ENCODE measurements at regions not wholly inside any gene's neighbourhood (a gene's known extent, or its start where the extent isn't known, plus 50 kb on each side); places are given as distances from the start of the nearest gene placed in this dataset.

GRCh38 chr4:178963446-178964045, 1521.3 kb upstream of the AGA start:
- Histone ChIP-seq H3K36me3 (ENCODE audit: control insufficient read depth in 1 of 2, insufficient read depth in 2 of 2, low read length in 2 of 2) (no peaks in the 10 kb centered on the region), H3K4me1 (ENCODE audit: control insufficient read depth in 1 of 2, insufficient read depth in 2 of 2, low read length in 2 of 2) (no peaks in the 10 kb centered on the region), H3K9ac (ENCODE audit: low read length) (no peak overlapping the region), H3K79me2 (ENCODE audit: insufficient read depth, low read length) (no peaks in the 10 kb centered on the region), H3K4me2 (ENCODE audit: low read length) (no peak overlapping the region), H3K9me2 (ENCODE audit: insufficient read depth) (no peaks in the 10 kb centered on the region), H3K27me3 (ENCODE audit: insufficient read depth, low read length) (no peaks in the 10 kb centered on the region), H4K20me1 (ENCODE audit: insufficient read depth) (no peaks in the 10 kb centered on the region), H3K9me3 (ENCODE audit: control insufficient read depth in 1 of 2, insufficient read depth in 1 of 2, low read depth in 1 of 2, low read length in 2 of 2) (no peaks in the 10 kb centered on the region), H2AFZ (ENCODE audit: low read depth, low read length, poor library complexity, severe bottlenecking) (no peak overlapping the region), H3K27ac (ENCODE audit: low read depth, low read length) (no peak overlapping the region), H3K4me3 (replicated peaks in 1 of 2; ENCODE audit: low read depth in 1 of 2, low read length in 2 of 2) (no peak overlapping the region)
- CTCF ChIA-PET, result no interaction called here
- intact Hi-C loops (cut with micrococcal nuclease), result no loop called here
- ATAC-seq (no peak), DNase-seq (ENCODE audit: low read depth, low spot score) (no peak)
- RAD21 ChIA-PET (ENCODE audit: low non-redundant PET in 1 of 2, low total read pairs in 2 of 2, uncharacterized antibody in 2 of 2, unreplicated experiment in 2 of 2), result no interaction called here
- TF ChIP-seq EZH2phosphoT487 (IDR thresholded peaks at IDR 0.05; ENCODE audit: borderline replicate concordance) (no peak), EZH2 (IDR thresholded peaks at IDR 0.05) (no peak), YY1 (IDR thresholded peaks at IDR 0.05; ENCODE audit: extremely low read depth, insufficient replicate concordance, low read depth, low read length) (no peak), ZFX (IDR thresholded peaks at IDR 0.05) (no peak), ELF1 (IDR thresholded peaks at IDR 0.05; ENCODE audit: borderline replicate concordance, low read depth) (no peak), CBX3 (IDR thresholded peaks at IDR 0.05; ENCODE audit: low read depth) (no peak), TCF7L2 (IDR thresholded peaks at IDR 0.05; ENCODE audit: borderline replicate concordance, extremely low read depth, insufficient read depth, insufficient read length) (no peak), MAX (IDR thresholded peaks at IDR 0.05) (no peak)
- POLR2A ChIA-PET, result no interaction called here
- no TSS peak for BruUV-seq (replicated peaks)

- DNase-seq (ENCODE audit: low read depth, low spot score), result no peak
- no TSS peak for BruUV-seq (replicated peaks)
- H3K27me3 ChIP-seq (ENCODE audit: insufficient read depth, low read length), result no peaks in the 10 kb centered on the region
- H2AFZ ChIP-seq (ENCODE audit: low read depth, low read length, poor library complexity, severe bottlenecking), result no peak overlapping the region
- H3K9ac ChIP-seq (ENCODE audit: low read length), result no peak overlapping the region
- H3K36me3 ChIP-seq (ENCODE audit: control insufficient read depth in 1 of 2, insufficient read depth in 2 of 2, low read length in 2 of 2), result no peaks in the 10 kb centered on the region
- ATAC-seq, result no peak
- no peak overlapping the region for H3K4me3 ChIP-seq (replicated peaks in 1 of 2; ENCODE audit: low read depth in 1 of 2, low read length in 2 of 2)
- CTCF ChIA-PET, result no interaction called here
- H3K79me2 ChIP-seq (ENCODE audit: insufficient read depth, low read length), result no peaks in the 10 kb centered on the region
- TF ChIP-seq ZNF274 (IDR thresholded peaks at IDR 0.05; ENCODE audit: low read depth, low read length), result no peak
- no peak for TF ChIP-seq FOSL1 (IDR thresholded peaks at IDR 0.05; ENCODE audit: low read depth)
- no peak for TF ChIP-seq MAX (IDR thresholded peaks at IDR 0.05)
- no peak for TF ChIP-seq REST (IDR thresholded peaks at IDR 0.05; ENCODE audit: low read depth)
- no peak for TF ChIP-seq SRF (IDR thresholded peaks at IDR 0.05; ENCODE audit: low read depth)
- RAD21 ChIA-PET (ENCODE audit: low non-redundant PET in 1 of 2, low total read pairs in 2 of 2, uncharacterized antibody in 2 of 2, unreplicated experiment in 2 of 2), result no interaction called here
- H3K27ac ChIP-seq (ENCODE audit: low read depth, low read length), result no peak overlapping the region
- no peaks in the 10 kb centered on the region for H4K20me1 ChIP-seq (ENCODE audit: insufficient read depth)
- H3K9me2 ChIP-seq (ENCODE audit: insufficient read depth), result no peaks in the 10 kb centered on the region
- H3K9me3 ChIP-seq (ENCODE audit: control insufficient read depth in 1 of 2, insufficient read depth in 1 of 2, low read depth in 1 of 2, low read length in 2 of 2), result no peaks in the 10 kb centered on the region
- H3K4me2 ChIP-seq (ENCODE audit: low read length), result no peak overlapping the region
- intact Hi-C loops (cut with micrococcal nuclease), result no loop called here
- POLR2A ChIA-PET, result no interaction called here
- H3K4me1 ChIP-seq (ENCODE audit: control insufficient read depth in 1 of 2, insufficient read depth in 2 of 2, low read length in 2 of 2), result no peaks in the 10 kb centered on the region
Measured at GRCh38 chr4:178966644-178967043, 1524.4 kb upstream of the AGA start.

Measured in HCT116 (cell line).